AG04450 (cell line): ENCODE measurements at regions not wholly inside any gene's neighbourhood (a gene's known extent, or its start where the extent isn't known, plus 50 kb on each side); places are given as distances from the start of the nearest gene placed in this dataset.

ENCODE experiments used
- CTCF ChIA-PET: fragments of 300-600, 350-600 bp; formaldehyde crosslinking; extraction: SDS; loops from one replicate; lab custom pipeline; 2022; ENCODE audit warnings: antibody characterized with exemption, inconsistent platforms; lab: Charles Lee
- POLR2A ChIA-PET: fragments of 350-600 bp; formaldehyde crosslinking; extraction: SDS; loops from one replicate; lab custom pipeline; 2021; ENCODE audit warnings: antibody characterized with exemption, inconsistent platforms; lab: Yijun Ruan, JAX
- DNase-seq: peaks from one replicate; pipeline ENCODE4 v3.0.0-alpha.2; 2011; ENCODE audit warnings: low read depth, low spot score
- H3K27ac ChIP-seq: one replicate; pipeline ENCODE4 v1.5.1; 2012; ENCODE audit warnings: low read depth, low read length, control low read depth
- H3K27me3 ChIP-seq: one replicate; pipeline ENCODE4 v1.6.0; 2012; ENCODE audit warnings: low read length; ENCODE audit not compliant: control insufficient read depth, insufficient read depth
- H3K4me3 ChIP-seq: 2 replicates; pipeline ENCODE4 v1.5.1; 2011; ENCODE audit warnings: mild to moderate bottlenecking, low read depth, low read length, control low read depth
- H3K9me3 ChIP-seq: 2 replicates; pipeline ENCODE4 v1.5.1; 2012; ENCODE audit warnings: low read length; ENCODE audit not compliant: control insufficient read depth, insufficient read depth
- TF ChIP-seq, protein P1 (sequence below): IDR thresholded peaks from 2 replicates; pipeline ENCODE4 v1.5.1; 2011; ENCODE audit warnings: low read depth, low read length, control low read depth, inconsistent platforms

DNA sequence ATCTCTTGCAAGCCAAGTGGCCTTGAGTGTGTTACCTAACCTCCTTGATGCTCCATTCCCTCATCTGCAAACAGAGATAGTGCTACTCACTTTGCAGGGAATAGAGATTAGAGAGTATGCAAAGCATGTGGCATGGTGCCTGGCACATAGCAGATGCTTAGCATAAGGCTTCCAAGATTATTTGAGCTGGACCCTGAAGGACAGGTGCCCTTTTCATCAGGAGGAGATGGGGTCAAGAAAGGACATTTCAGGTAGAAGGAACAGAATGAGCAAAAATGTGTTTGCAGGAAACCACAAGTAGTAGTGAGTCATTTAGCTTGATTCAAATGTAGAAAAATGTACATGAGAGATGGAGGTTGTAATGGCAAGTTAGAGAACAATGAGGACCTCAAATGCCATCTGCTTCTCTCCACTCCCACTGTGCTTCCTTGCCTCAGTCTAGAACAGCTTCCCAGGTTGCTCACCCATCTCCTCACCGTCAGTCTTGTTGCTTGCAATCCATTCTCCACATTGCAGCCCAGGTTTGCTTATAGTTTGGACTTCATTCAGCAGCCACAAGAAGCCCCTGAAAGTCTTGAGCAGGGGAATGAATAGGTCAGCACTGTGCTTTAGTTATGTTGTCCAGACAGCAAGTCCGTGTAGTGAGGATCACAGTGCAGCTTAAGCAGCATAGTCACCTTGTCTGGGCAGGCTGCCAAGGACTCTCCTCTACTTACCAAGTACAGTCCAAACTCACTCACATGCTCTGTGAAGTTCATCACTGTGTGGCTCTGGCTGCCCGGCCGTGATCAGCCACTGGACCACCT is 536.3 kb upstream of the CCDC196 start:
- CTCF ChIA-PET: interaction anchor here (1.3 to 2.1 kb wide), 3 partner anchors 10 to 786 kb away, joined by 4 to 16 read pairs (median 8); no protein-coding TSS in a partner anchor
- POLR2A ChIA-PET: no interaction called here
- Histone ChIP-seq H3K27ac (no peak overlapping the region), H3K9me3 (no peaks in the 10 kb centered on the region), H3K27me3 (no peaks in the 10 kb centered on the region), H3K4me3 (no peak overlapping the region)
- no peak for DNase-seq
- TF ChIP-seq, protein P1, sequence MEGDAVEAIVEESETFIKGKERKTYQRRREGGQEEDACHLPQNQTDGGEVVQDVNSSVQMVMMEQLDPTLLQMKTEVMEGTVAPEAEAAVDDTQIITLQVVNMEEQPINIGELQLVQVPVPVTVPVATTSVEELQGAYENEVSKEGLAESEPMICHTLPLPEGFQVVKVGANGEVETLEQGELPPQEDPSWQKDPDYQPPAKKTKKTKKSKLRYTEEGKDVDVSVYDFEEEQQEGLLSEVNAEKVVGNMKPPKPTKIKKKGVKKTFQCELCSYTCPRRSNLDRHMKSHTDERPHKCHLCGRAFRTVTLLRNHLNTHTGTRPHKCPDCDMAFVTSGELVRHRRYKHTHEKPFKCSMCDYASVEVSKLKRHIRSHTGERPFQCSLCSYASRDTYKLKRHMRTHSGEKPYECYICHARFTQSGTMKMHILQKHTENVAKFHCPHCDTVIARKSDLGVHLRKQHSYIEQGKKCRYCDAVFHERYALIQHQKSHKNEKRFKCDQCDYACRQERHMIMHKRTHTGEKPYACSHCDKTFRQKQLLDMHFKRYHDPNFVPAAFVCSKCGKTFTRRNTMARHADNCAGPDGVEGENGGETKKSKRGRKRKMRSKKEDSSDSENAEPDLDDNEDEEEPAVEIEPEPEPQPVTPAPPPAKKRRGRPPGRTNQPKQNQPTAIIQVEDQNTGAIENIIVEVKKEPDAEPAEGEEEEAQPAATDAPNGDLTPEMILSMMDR: no peak

DNA sequence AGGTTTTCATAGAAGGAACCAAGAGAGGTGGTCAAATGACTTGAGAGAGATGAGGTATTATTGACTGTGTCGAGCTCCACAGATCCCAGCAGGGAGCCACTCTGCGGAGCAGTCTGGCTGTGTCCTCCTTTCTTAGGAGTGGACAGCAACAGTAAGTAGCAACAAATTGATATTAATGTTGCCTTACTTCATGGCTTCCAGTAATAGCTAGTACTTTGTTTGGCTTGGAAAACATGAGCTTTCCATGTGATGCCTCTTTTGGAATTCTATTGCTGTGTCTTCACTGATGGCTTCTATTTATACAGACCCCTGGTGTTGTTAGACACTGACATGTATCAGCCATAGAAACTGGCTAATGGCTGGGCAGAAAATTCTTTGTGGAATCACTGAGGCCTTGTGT is 531.2 kb upstream of the CCDC196 start:
- Histone ChIP-seq H3K27ac (no peak overlapping the region), H3K4me3 (no peak overlapping the region), H3K27me3 (no peaks in the 10 kb centered on the region), H3K9me3 (no peaks in the 10 kb centered on the region)
- ChIA-PET POLR2A (no interaction called here), CTCF (no interaction called here)
- DNase-seq: no peak
- TF ChIP-seq, protein P1: no peak

DNA sequence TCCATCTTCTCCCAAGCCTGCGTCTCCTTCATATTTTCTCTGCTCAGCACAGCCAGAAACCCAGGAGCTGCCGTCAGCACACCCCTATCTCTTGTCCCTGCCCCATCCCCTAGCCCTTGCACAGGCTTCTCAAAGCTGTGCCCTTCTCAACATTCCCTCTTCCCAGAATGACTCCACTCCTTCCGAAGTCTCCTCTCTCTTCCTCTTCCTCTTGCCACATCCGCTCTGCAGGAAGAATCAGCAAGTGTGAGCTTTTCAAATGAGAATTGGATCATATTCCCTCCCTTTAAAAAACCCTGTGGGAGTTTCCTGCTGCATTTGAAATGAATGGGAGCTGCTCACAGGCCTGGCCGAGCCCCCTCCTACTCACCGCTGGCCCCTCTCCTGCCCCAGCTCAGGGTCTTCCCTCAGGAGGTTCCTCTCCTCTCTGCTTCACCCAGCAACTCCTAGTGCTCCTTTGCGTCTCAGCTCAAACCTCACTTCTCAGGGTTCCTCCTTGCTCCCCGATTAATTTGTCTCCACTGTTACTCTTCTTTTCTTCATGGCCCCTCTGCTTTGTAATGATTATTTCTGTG is 528.5 kb upstream of the CCDC196 start:
- DNase-seq: no peak
- Histone ChIP-seq H3K27me3 (no peaks in the 10 kb centered on the region), H3K4me3 (no peak overlapping the region), H3K9me3 (no peaks in the 10 kb centered on the region), H3K27ac (no peak overlapping the region)
- TF ChIP-seq, protein P1: no peak
- CTCF ChIA-PET: interaction anchor here (0.8 to 4.6 kb wide), 7 partner anchors 9 to 855 kb away, joined by 3 to 65 read pairs (median 8); partner anchors contain the start of genes FUT8 and MAX
- POLR2A ChIA-PET: no interaction called here

DNA sequence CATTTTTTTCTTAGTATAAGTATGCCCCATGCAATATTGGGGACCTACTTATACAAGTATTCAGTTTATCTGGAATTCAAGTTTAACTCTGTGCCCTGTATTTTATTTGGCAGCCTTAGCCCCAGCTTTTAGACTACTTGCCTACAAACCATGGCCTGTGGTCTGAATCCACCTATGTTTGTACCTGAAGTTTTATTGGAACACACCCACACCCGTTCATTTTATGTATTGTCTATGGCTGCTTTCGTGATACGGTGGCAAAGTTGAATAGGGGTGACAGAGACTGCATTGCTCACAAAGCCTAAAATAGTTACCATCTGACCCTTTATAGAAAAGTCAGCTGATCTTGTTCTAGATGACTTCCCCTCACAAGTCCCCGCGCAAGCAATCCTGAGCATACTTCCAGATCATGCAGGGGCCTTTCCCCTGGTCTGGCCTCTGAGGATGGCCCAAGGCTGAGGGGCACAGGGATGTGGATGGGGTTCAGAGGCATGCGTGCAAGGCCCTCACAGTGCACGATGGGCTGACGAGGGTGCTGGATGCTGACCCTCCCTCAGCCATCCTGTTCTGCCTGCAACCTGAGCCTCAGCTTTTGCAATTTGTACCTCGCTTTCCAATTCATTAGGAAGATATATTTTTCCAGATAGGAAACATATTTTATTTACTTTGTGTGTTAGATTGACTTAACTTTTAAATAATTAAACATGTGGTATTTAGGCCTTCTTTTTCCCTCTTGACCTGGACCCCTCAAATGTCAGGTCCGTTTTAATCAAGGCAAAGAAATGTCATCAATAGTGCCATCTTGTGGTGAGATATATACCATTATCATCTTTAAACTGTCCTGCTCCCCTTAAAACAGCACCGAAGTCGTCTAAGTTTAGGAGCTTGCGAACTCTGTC is 527.3 kb upstream of the CCDC196 start:
- Histone ChIP-seq H3K4me3 (no peak overlapping the region), H3K27me3 (no peaks in the 10 kb centered on the region), H3K9me3 (no peaks in the 10 kb centered on the region), H3K27ac (no peak overlapping the region)
- DNase-seq: no peak
- CTCF ChIA-PET: interaction anchor here (0.6 to 4.6 kb wide), 18 partner anchors 8 to 801 kb away, joined by 3 to 65 read pairs (median 3); no protein-coding TSS in a partner anchor
- POLR2A ChIA-PET: no interaction called here
- TF ChIP-seq, protein P1: peak; percentile 41
